Transverse colon (tissue), 3 donors: ENCODE measurements at regions not wholly inside any gene's neighbourhood (a gene's known extent, or its start where the extent isn't known, plus 50 kb on each side); places are given as distances from the start of the nearest gene placed in this dataset.

Experiments
- CTCF ChIP-seq, 5 experiments: fragments of 200-600 bp in 3 of 5; fragments of 450-650 bp in 2 of 5; sonication (generic) in 3 of 5; IDR thresholded peaks; 1 replicate in 2 of 5; 2 replicates in 3 of 5; pipeline ENCODE4 v1.5.1; 2016 to 2017; ENCODE audit warnings: antibody characterized with exemption in 5 of 5, inconsistent platforms in 3 of 5, mild to moderate bottlenecking in 2 of 5, moderate library complexity in 1 of 5
- POLR2A ChIP-seq: fragments of 450-650 bp; IDR thresholded peaks from one replicate; pipeline ENCODE4 v1.6.1; 2016; ENCODE audit warnings: antibody characterized with exemption, mild to moderate bottlenecking, moderate library complexity

- no peak for TF ChIP-seq POLR2A
- TF ChIP-seq CTCF (IDR thresholded peaks at IDR 0.05) = no peak
Observed at GRCh38 chr2:146934921-146935320, 909.9 kb upstream of the ACVR2A start.
